ENCODE measurements at regions not wholly inside any gene's neighbourhood (a gene's known extent, or its start where the extent isn't known, plus 50 kb on each side); places are given as distances from the start of the nearest gene placed in this dataset.

DNA sequence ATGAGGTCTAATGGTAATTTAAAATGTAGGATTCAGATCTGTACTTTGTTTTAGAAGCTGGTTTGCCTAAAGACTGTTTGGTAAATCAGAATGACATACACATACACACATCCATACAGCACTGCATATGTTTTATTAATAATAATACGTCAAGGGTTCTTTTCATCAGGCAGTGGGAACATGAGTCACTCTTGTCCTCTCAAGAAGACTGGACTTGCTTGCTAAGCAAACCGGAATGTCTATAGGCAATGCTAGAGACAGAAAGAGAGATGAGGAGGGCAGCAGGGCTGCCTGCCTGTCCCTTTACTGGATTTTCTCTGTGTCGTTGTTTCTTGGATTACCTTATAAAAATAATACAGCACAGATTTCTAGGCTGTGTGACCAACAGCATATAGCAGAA lies 119.1 kb upstream of the GALNT2 start:
- Histone ChIP-seq H3K27me3 (ENCODE audit: control insufficient read depth in 4 of 4, insufficient read depth in 4 of 4, low read length in 3 of 4) (no peaks in the 10 kb centered on the region), H3K27ac (ENCODE audit: low read depth in 1 of 2, low read length in 2 of 2) (no peak overlapping the region), H3K4me1 (ENCODE audit: control insufficient read depth in 4 of 4, insufficient read depth in 4 of 4, low read length in 3 of 4) (no peaks in the 10 kb centered on the region), H3K9ac (ENCODE audit: low read depth in 1 of 2, low read length in 2 of 2) (no peak overlapping the region), H3K9me3 (ENCODE audit: control insufficient read depth in 4 of 4, low read length in 3 of 4) (no peaks in the 10 kb centered on the region), H3K36me3 (ENCODE audit: control insufficient read depth in 4 of 4, insufficient read depth in 3 of 4, low read depth in 1 of 4, low read length in 3 of 4) (no peaks in the 10 kb centered on the region), H3K4me3 (ENCODE audit: low read depth in 1 of 3, low read length in 3 of 3) (no peak overlapping the region)
- no peak for TF ChIP-seq NR2F2 (IDR thresholded peaks at IDR 0.05)
- TF ChIP-seq JUND (IDR thresholded peaks at IDR 0.05) = no peak
- no peak for DNase-seq (ENCODE audit: low spot score)
- WGBS = 87% methylated on average over 3 of the region's 3 CpGs

DNA sequence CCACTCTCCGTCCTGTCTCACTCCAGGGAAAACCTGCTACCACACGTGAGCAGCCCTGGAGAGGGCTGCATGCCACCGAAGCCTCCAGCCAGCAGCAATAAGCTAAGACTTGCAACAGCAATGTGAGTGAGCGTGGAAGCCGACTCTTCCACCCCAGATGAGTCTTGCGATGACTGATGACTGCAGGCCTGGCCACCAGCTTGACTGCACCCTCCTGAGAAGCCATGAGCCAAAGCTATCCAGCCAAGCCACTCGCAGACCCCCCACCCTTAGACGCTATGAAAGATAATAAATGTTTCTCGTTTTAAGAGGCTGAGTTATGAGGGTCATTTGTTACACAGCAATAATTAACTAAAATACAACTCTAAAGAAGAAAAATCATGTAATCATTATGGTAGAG lies 118.6 kb upstream of the GALNT2 start:
- Histone ChIP-seq H3K27ac (ENCODE audit: low read depth in 1 of 2, low read length in 2 of 2) (no peak overlapping the region), H3K9me3 (ENCODE audit: control insufficient read depth in 4 of 4, low read length in 3 of 4) (no peaks in the 10 kb centered on the region), H3K4me3 (ENCODE audit: low read depth in 1 of 3, low read length in 3 of 3) (no peak overlapping the region), H3K36me3 (ENCODE audit: control insufficient read depth in 4 of 4, insufficient read depth in 3 of 4, low read depth in 1 of 4, low read length in 3 of 4) (no peaks in the 10 kb centered on the region), H3K4me1 (ENCODE audit: control insufficient read depth in 4 of 4, insufficient read depth in 4 of 4, low read length in 3 of 4) (no peaks in the 10 kb centered on the region), H3K27me3 (ENCODE audit: control insufficient read depth in 4 of 4, insufficient read depth in 4 of 4, low read length in 3 of 4) (no peaks in the 10 kb centered on the region), H3K9ac (ENCODE audit: low read depth in 1 of 2, low read length in 2 of 2) (no peak overlapping the region)
- DNase-seq (ENCODE audit: low spot score) = no peak
- TF ChIP-seq, protein P1, sequence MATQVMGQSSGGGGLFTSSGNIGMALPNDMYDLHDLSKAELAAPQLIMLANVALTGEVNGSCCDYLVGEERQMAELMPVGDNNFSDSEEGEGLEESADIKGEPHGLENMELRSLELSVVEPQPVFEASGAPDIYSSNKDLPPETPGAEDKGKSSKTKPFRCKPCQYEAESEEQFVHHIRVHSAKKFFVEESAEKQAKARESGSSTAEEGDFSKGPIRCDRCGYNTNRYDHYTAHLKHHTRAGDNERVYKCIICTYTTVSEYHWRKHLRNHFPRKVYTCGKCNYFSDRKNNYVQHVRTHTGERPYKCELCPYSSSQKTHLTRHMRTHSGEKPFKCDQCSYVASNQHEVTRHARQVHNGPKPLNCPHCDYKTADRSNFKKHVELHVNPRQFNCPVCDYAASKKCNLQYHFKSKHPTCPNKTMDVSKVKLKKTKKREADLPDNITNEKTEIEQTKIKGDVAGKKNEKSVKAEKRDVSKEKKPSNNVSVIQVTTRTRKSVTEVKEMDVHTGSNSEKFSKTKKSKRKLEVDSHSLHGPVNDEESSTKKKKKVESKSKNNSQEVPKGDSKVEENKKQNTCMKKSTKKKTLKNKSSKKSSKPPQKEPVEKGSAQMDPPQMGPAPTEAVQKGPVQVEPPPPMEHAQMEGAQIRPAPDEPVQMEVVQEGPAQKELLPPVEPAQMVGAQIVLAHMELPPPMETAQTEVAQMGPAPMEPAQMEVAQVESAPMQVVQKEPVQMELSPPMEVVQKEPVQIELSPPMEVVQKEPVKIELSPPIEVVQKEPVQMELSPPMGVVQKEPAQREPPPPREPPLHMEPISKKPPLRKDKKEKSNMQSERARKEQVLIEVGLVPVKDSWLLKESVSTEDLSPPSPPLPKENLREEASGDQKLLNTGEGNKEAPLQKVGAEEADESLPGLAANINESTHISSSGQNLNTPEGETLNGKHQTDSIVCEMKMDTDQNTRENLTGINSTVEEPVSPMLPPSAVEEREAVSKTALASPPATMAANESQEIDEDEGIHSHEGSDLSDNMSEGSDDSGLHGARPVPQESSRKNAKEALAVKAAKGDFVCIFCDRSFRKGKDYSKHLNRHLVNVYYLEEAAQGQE (IDR thresholded peaks at IDR 0.05) = no peak
- TF ChIP-seq FOXA1 (IDR thresholded peaks at IDR 0.05) (no peak), HNF4A (conservative IDR thresholded peaks at IDR 0.05) (no peak), JUND (IDR thresholded peaks at IDR 0.05) (no peak), RAD21 (IDR thresholded peaks at IDR 0.05) (no peak), CTCF (IDR thresholded peaks at IDR 0.05; ENCODE audit: low read depth, low read length, missing input control) (no peak), HNF4G (IDR thresholded peaks at IDR 0.05) (no peak), NR2F2 (IDR thresholded peaks at IDR 0.05) (no peak), RXRA (IDR thresholded peaks at IDR 0.05) (no peak), GABPA (IDR thresholded peaks at IDR 0.05 in 1 of 2, conservative IDR thresholded peaks at IDR 0.05 in 1 of 2) (no peak)
- 85% methylated on average over 9 of the region's 9 CpGs for WGBS

DNA sequence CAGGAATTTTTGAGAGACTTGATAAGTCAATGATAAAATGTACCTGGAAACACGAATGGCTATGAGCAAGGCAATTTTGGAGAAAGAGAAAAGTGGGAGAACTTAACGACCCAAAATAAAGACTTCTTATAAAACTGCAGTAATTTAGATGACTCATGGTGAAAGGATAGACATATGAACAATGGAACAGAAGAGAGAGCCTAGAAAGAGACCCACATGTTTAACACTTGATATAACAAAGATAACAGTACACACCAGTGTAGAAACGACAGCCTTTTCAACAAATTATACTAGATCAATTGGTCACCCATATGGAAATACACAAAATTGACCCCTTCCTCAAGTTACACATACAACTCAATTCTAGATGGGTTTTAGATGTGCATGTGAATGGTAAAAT lies 117.5 kb upstream of the GALNT2 start:
- no peak overlapping the region for H3K27ac ChIP-seq (ENCODE audit: low read depth in 1 of 2, low read length in 2 of 2)

More for the DNA sequence above, 117.5 kb upstream of the GALNT2 start:
- Histone ChIP-seq H3K4me1 (ENCODE audit: control insufficient read depth in 4 of 4, insufficient read depth in 4 of 4, low read length in 3 of 4) (no peaks in the 10 kb centered on the region), H3K9me3 (ENCODE audit: control insufficient read depth in 4 of 4, low read length in 3 of 4) (no peaks in the 10 kb centered on the region), H3K4me3 (ENCODE audit: low read depth in 1 of 3, low read length in 3 of 3) (no peak overlapping the region), H3K27me3 (ENCODE audit: control insufficient read depth in 4 of 4, insufficient read depth in 4 of 4, low read length in 3 of 4) (no peaks in the 10 kb centered on the region), H3K36me3 (ENCODE audit: control insufficient read depth in 4 of 4, insufficient read depth in 3 of 4, low read depth in 1 of 4, low read length in 3 of 4) (no peaks in the 10 kb centered on the region), H3K9ac (ENCODE audit: low read depth in 1 of 2, low read length in 2 of 2) (no peak overlapping the region)
- no peak for DNase-seq (ENCODE audit: low spot score)
- WGBS = 76% methylated on average over 3 of the region's 3 CpGs
- TF ChIP-seq NR2F2 (IDR thresholded peaks at IDR 0.05) (no peak), RAD21 (IDR thresholded peaks at IDR 0.05) (no peak), CTCF (IDR thresholded peaks at IDR 0.05; ENCODE audit: low read depth, low read length, missing input control) (no peak), JUND (IDR thresholded peaks at IDR 0.05) (no peak), FOXA2 (IDR thresholded peaks at IDR 0.05) (no peak), FOXA1 (IDR thresholded peaks at IDR 0.05) (no peak), RXRA (IDR thresholded peaks at IDR 0.05) (no peak)
- TF ChIP-seq, protein P1 (IDR thresholded peaks at IDR 0.05) = no peak

Measured in liver (tissue), 8 donors.